B cell (primary cell): ENCODE measurements at regions not wholly inside any gene's neighbourhood (a gene's known extent, or its start where the extent isn't known, plus 50 kb on each side); places are given as distances from the start of the nearest gene placed in this dataset.

Source experiments
- ATAC-seq: fragments of 200-7000 bp; cut with Tn5 transposase; one replicate; pipeline ENCODE4 v1.10.0; 2021; ENCODE audit warnings: low read depth, mild to moderate bottlenecking, moderate number of reproducible peaks, moderate library complexity
- CTCF ChIA-PET: fragments of 350-600 bp; sonication (Branson Sonifier 250); formaldehyde crosslinking; loops from one replicate; lab custom pipeline; 2021; ENCODE audit warnings: antibody characterized with exemption, inconsistent platforms; lab: Charles Lee
- POLR2A ChIA-PET: fragments of 350-600 bp; sonication (Branson Sonifier 250); formaldehyde crosslinking; loops from one replicate; lab custom pipeline; 2021; ENCODE audit warnings: antibody characterized with exemption; lab: Charles Lee
- DNase-seq: peaks from one replicate; pipeline ENCODE4 v3.0.0; 2013
- H2AFZ ChIP-seq: 2 replicates; pipeline ENCODE4 v1.6.1; 2012; ENCODE audit warnings: mild to moderate bottlenecking, low read depth, low read length; ENCODE audit not compliant: insufficient read depth, poor library complexity, severe bottlenecking
- H3K27ac ChIP-seq, 2 donors: 1 replicate in 1 of 2; 2 replicates in 1 of 2; pipeline ENCODE4 v1.5.1; 2012 to 2013; ENCODE audit warnings: low read length in 2 of 2, mild to moderate bottlenecking in 2 of 2, moderate library complexity in 1 of 2
- H3K27me3 ChIP-seq, 4 experiments: fragments of 200-600 bp in 1 of 4; sonication (generic) in 1 of 4; replicated peaks in 1 of 4; 1 replicate in 2 of 4; 2 replicates in 2 of 4; pipeline versions ENCODE4 v1.6.1 to v1.7.0; 2013 to 2016; ENCODE audit warnings: low read length in 3 of 4, mild to moderate bottlenecking in 2 of 4, mixed read lengths in 1 of 4, moderate library complexity in 1 of 4; ENCODE audit not compliant: insufficient read depth in 4 of 4, control insufficient read depth in 3 of 4; ENCODE audit errors: control extremely low read depth in 1 of 4
- H3K36me3 ChIP-seq, 2 experiments: replicated peaks in 1 of 2; 1 replicate in 1 of 2; 2 replicates in 1 of 2; pipeline versions ENCODE4 v1.6.1 to v1.7.1; 2013; ENCODE audit warnings: low read length in 1 of 2; ENCODE audit not compliant: insufficient read depth in 2 of 2, control insufficient read depth in 1 of 2; ENCODE audit errors: control extremely low read depth in 1 of 2, extremely low read depth in 1 of 2
- H3K4me1 ChIP-seq, 2 donors: fragments of 200-600 bp in 1 of 2; sonication (generic) in 1 of 2; 1 replicate in 1 of 2; 2 replicates in 1 of 2; pipeline versions ENCODE4 v1.5.1 to v1.6.1; 2013 to 2017; ENCODE audit warnings: low read length in 2 of 2; ENCODE audit not compliant: control insufficient read depth in 2 of 2, insufficient read depth in 2 of 2
- H3K4me2 ChIP-seq: replicated peaks from 2 replicates; pipeline ENCODE3; 2012; ENCODE audit warnings: mild to moderate bottlenecking, low read depth, low read length; ENCODE audit not compliant: poor library complexity, severe bottlenecking
- H3K4me3 ChIP-seq, 5 experiments: fragments of 200-600 bp in 1 of 5; sonication (generic) in 1 of 5; 1 replicate in 3 of 5; 2 replicates in 2 of 5; pipeline versions ENCODE4 v1.5.1 to v1.7.0; 2011 to 2016; ENCODE audit warnings: low read length in 4 of 5, mild to moderate bottlenecking in 4 of 5, low read depth in 2 of 5, control low read depth in 1 of 5, moderate library complexity in 1 of 5; ENCODE audit not compliant: insufficient read depth in 1 of 5; ENCODE audit errors: control extremely low read depth in 1 of 5, extremely low read depth in 1 of 5
- H3K79me2 ChIP-seq: fragments of 200-600 bp; sonication (generic); one replicate; pipeline ENCODE4 v1.6.0; 2016; ENCODE audit warnings: low read length; ENCODE audit not compliant: control insufficient read depth, insufficient read depth
- H3K9ac ChIP-seq: fragments of 200-600 bp; sonication (generic); 2 replicates; pipeline ENCODE4 v1.6.1; 2017; ENCODE audit warnings: mild to moderate bottlenecking, low read length, moderate library complexity
- H3K9me3 ChIP-seq, 3 donors: one replicate each; pipeline versions ENCODE4 v1.6.1 to v1.7.1; 2013; ENCODE audit warnings: low read length in 2 of 3; ENCODE audit not compliant: control insufficient read depth in 2 of 3, insufficient read depth in 1 of 3; ENCODE audit errors: control extremely low read depth in 1 of 3
- H4K20me1 ChIP-seq: 2 replicates; pipeline ENCODE4 v1.6.0; 2012; ENCODE audit warnings: mild to moderate bottlenecking, low read length; ENCODE audit not compliant: insufficient read depth, control insufficient read depth, poor library complexity, severe bottlenecking
- H3K27ac Mint-ChIP-seq: one replicate; pipeline ENCODE4 v1.8.0; 2021; ENCODE audit warnings: mixed read lengths
- H3K27me3 Mint-ChIP-seq: one replicate; pipeline ENCODE4 v1.8.0; 2021; ENCODE audit warnings: mixed read lengths
- H3K4me1 Mint-ChIP-seq: one replicate; pipeline ENCODE4 v1.8.0; 2021; ENCODE audit warnings: mixed read lengths
- H3K4me3 Mint-ChIP-seq: one replicate; pipeline ENCODE4 v1.8.0; 2021; ENCODE audit warnings: mixed read lengths
- H3K9me3 Mint-ChIP-seq: one replicate; pipeline ENCODE4 v1.8.0; 2022; ENCODE audit warnings: mixed read lengths; ENCODE audit not compliant: insufficient read depth
- EZH2 ChIP-seq: IDR thresholded peaks from 2 replicates; pipeline ENCODE4 v1.6.1; 2012; ENCODE audit warnings: borderline replicate concordance, low read depth, mild to moderate bottlenecking, moderate library complexity, low read length; ENCODE audit not compliant: insufficient read depth, poor library complexity, severe bottlenecking
- WGBS: methylation state at CpG from one replicate; pipeline ENCODE4 v1.1.5; 2013; ENCODE audit warnings: missing lambda C conversion rate; ENCODE audit not compliant: insufficient coverage; 5-methylcytosine and 5-hydroxymethylcytosine counted together
- intact Hi-C: fragments of 100-400 bp; cut with micrococcal nuclease; formaldehyde crosslinking; loops from one replicate; pipeline ENCODE4 v1.10.0; 2022
- TF ChIP-seq, protein P1 (sequence below): fragments of 200-600 bp; IDR thresholded peaks from one replicate; pipeline ENCODE4 v1.8.0; 2022; ENCODE audit warnings: antibody characterized with exemption, mild to moderate bottlenecking

DNA sequence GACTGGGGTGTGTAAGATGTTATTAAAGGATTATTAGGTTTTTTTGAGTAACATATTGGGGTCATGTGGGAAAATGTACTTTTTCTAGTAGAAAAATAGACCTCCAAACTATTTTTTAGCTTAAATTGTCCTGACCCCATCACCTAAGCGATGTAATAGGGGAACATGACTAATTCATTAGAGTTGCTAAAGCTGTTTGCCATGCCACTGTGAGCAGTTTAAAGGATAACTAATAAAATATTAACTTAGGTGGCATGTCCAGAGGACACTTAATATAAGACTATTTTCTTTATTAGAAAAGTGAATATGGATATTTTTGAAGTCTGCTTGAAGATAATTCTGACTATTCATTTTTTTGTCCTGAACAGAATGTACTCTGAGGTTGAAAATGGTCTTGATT is 545.9 kb upstream of the BTBD3 start:
- no peaks in the 10 kb centered on the region for H3K4me1 ChIP-seq
- intact Hi-C loops = no loop called here
- Mint-ChIP-seq H3K9me3 (no peaks in the 10 kb centered on the region), H3K4me3 (no peak overlapping the region), H3K27me3 (no peaks in the 10 kb centered on the region), H3K27ac (no peak overlapping the region), H3K4me1 (no peaks in the 10 kb centered on the region)
- no peak overlapping the region for H3K9ac ChIP-seq
- H3K27ac ChIP-seq = no peak overlapping the region
- POLR2A ChIA-PET = no interaction called here
- TF ChIP-seq EZH2 = no peak
- TF ChIP-seq, protein P1, sequence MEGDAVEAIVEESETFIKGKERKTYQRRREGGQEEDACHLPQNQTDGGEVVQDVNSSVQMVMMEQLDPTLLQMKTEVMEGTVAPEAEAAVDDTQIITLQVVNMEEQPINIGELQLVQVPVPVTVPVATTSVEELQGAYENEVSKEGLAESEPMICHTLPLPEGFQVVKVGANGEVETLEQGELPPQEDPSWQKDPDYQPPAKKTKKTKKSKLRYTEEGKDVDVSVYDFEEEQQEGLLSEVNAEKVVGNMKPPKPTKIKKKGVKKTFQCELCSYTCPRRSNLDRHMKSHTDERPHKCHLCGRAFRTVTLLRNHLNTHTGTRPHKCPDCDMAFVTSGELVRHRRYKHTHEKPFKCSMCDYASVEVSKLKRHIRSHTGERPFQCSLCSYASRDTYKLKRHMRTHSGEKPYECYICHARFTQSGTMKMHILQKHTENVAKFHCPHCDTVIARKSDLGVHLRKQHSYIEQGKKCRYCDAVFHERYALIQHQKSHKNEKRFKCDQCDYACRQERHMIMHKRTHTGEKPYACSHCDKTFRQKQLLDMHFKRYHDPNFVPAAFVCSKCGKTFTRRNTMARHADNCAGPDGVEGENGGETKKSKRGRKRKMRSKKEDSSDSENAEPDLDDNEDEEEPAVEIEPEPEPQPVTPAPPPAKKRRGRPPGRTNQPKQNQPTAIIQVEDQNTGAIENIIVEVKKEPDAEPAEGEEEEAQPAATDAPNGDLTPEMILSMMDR = no peak
- H3K4me3 ChIP-seq = no peak overlapping the region
- H3K9me3 ChIP-seq = no peaks in the 10 kb centered on the region
- H4K20me1 ChIP-seq = no peaks in the 10 kb centered on the region
- H3K36me3 ChIP-seq = no peaks in the 10 kb centered on the region
- no peak overlapping the region for H2AFZ ChIP-seq
- H3K4me2 ChIP-seq = no peak overlapping the region
- no CpG with 5 or more reads among the region's 1 CpG for WGBS
- ATAC-seq = no peak
- CTCF ChIA-PET = no interaction called here
- DNase-seq = no peak
- H3K27me3 ChIP-seq = no peaks in the 10 kb centered on the region
- no peaks in the 10 kb centered on the region for H3K79me2 ChIP-seq

DNA sequence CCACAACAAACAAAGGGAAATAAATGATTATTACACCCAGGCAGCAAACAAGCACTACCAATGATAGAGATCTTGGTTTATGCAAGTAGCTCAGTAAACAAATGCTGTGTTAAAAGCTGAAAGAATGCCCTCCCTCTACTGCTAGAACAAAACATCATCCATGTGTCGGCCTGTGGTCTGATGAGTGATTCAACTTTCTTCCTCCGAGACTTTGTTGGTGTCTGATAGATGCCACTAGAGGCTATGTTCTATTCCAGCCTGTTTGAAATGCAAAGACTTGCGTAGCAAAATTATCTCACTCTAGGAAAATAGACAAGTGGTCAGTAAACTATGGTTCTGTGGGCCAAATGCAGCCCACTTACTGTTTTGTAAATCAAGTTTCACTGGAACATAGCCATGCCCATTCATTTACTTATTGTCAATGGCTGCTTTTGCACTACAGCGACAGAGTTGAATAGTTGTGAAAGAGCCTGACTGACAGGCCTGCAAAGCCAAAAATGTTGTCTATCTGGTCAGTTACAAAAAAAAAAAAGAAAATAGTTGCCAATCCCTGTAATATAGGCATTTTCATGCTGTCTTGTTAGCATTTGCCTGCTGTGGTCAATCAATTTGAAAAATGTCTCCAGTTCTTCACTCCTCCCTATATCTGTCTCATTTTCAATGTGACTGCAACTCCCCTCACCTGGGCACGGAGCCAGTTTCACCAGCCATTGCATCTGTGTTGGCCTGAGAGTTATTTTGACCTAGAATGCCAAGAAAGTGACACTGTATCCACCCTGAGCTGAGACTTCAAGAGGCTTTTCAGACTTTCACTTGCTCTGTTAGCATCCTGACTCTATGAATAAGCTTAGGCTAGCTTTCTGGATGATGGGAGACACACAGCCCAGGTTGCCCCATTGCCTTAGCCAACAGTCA is 544.6 kb upstream of the BTBD3 start:
- intact Hi-C loops = no loop called here
- CTCF ChIA-PET = no interaction called here
- no peaks in the 10 kb centered on the region for H4K20me1 ChIP-seq
- no peak overlapping the region for H3K27ac ChIP-seq
- POLR2A ChIA-PET = no interaction called here
- H3K36me3 ChIP-seq = no peaks in the 10 kb centered on the region
- no peaks in the 10 kb centered on the region for H3K9me3 Mint-ChIP-seq
- no peak overlapping the region for H3K4me2 ChIP-seq
- ATAC-seq (no peak), DNase-seq (no peak)
- H3K4me3 Mint-ChIP-seq = no peak overlapping the region
- no peak overlapping the region for H3K9ac ChIP-seq
- H3K27ac Mint-ChIP-seq = no peak overlapping the region
- H3K4me1 ChIP-seq = no peaks in the 10 kb centered on the region
- 100% methylated on average over 1 of the region's 5 CpGs for WGBS
- H3K27me3 Mint-ChIP-seq = no peaks in the 10 kb centered on the region
- no peaks in the 10 kb centered on the region for H3K79me2 ChIP-seq
- H2AFZ ChIP-seq = no peak overlapping the region
- TF ChIP-seq EZH2 = no peak
- TF ChIP-seq, protein P1 = no peak
- H3K27me3 ChIP-seq = no peaks in the 10 kb centered on the region
- no peak overlapping the region for H3K4me3 ChIP-seq
- H3K4me1 Mint-ChIP-seq = no peaks in the 10 kb centered on the region
- no peaks in the 10 kb centered on the region for H3K9me3 ChIP-seq
